ENCODE measurements at regions not wholly inside any gene's neighbourhood (a gene's known extent, or its start where the extent isn't known, plus 50 kb on each side); places are given as distances from the start of the nearest gene placed in this dataset.
A peak's percentile ranks its signal among the peaks of the same experiment; 100 is the strongest.

DNA sequence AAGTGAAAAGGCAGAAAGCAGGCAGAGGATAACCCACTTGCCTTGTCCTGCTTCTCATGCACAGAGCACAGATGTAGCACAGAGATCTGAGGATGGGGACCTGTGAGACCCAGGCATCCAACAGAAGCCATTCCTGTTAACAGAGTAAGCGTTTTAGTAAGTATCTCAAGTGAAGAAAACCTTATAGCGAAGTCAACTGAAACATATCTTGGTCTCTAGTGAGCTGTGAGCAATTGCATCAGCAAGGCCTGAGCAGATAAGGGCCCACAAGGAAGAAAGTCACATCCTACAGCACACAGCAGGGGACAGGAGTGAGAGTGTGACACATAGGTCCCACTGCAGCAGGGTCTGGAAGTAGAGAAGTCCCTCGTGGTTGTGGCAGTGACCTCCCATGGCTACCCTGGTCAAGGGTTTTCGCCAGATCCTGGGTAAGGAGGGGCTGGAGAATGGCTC, 248.7 kb upstream of the TNP1 start:
- Histone ChIP-seq H3K36me3 (ENCODE audit: insufficient read depth, low read length) (no peaks in the 10 kb centered on the region), H3K27ac (ENCODE audit: low read depth, low read length) (no peak overlapping the region), H3K9me3 (ENCODE audit: insufficient read depth, low read depth, low read length) (no peaks in the 10 kb centered on the region), H3K9ac (ENCODE audit: low read depth, low read length) (no peak overlapping the region), H3K27me3 (ENCODE audit: insufficient read depth, low read length) (no peaks in the 10 kb centered on the region), H3K4me3 (ENCODE audit: low read length) (no peak overlapping the region), H3K4me1 (ENCODE audit: insufficient read depth, low read length) (peaks cover 11% of the 10 kb centered on the region)
- 81% methylated on average over 4 of the region's 4 CpGs for WGBS

DNA sequence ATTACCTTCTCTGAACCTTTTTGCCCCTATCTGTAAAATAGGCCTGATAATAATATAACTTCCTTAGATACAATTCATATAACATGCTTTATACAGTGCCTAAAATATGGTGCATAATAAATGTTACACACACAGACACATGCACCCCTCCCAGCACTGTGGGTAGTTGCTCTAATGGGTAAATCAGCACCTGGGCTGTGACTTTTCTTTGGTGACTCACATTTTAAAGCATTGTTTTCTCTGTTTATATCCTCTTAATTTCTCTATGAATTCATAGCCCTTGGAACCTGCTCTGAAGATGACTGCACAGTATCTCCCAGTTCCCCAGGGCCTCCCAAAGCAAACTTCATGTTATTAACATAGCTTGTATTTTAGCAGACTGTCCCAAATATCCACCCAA, 248.2 kb upstream of the TNP1 start:
- H3K36me3 ChIP-seq (ENCODE audit: insufficient read depth, low read length): no peaks in the 10 kb centered on the region
- H3K27ac ChIP-seq (ENCODE audit: low read depth, low read length): no peak overlapping the region
- H3K9ac ChIP-seq (ENCODE audit: low read depth, low read length): no peak overlapping the region
- no peak overlapping the region for H3K4me3 ChIP-seq (ENCODE audit: low read length)
- peaks cover 16% of the 10 kb centered on the region for H3K4me1 ChIP-seq (ENCODE audit: insufficient read depth, low read length)
- H3K9me3 ChIP-seq (ENCODE audit: insufficient read depth, low read depth, low read length): no peaks in the 10 kb centered on the region
- no peaks in the 10 kb centered on the region for H3K27me3 ChIP-seq (ENCODE audit: insufficient read depth, low read length)

GRCh38 chr2:217107480-217107879, 247.6 kb upstream of the TNP1 start:
- no peaks in the 10 kb centered on the region for H3K36me3 ChIP-seq (ENCODE audit: insufficient read depth, low read length)
- H3K27me3 ChIP-seq (ENCODE audit: insufficient read depth, low read length): no peaks in the 10 kb centered on the region
- H3K27ac ChIP-seq (ENCODE audit: low read depth, low read length): no peak overlapping the region
- H3K4me1 ChIP-seq (ENCODE audit: insufficient read depth, low read length): peaks cover 16% of the 10 kb centered on the region
- no peak overlapping the region for H3K4me3 ChIP-seq (ENCODE audit: low read length)
- no peaks in the 10 kb centered on the region for H3K9me3 ChIP-seq (ENCODE audit: insufficient read depth, low read depth, low read length)
- 84% methylated on average over 1 of the region's 1 CpG for WGBS
- no peak overlapping the region for H3K9ac ChIP-seq (ENCODE audit: low read depth, low read length)

- Histone ChIP-seq H3K4me1 (ENCODE audit: insufficient read depth, low read length) (peaks cover 16% of the 10 kb centered on the region), H3K4me3 (ENCODE audit: low read length) (no peak overlapping the region), H3K9me3 (ENCODE audit: insufficient read depth, low read depth, low read length) (no peaks in the 10 kb centered on the region), H3K36me3 (ENCODE audit: insufficient read depth, low read length) (no peaks in the 10 kb centered on the region), H3K9ac (ENCODE audit: low read depth, low read length) (no peak overlapping the region), H3K27me3 (ENCODE audit: insufficient read depth, low read length) (no peaks in the 10 kb centered on the region), H3K27ac (ENCODE audit: low read depth, low read length) (no peak overlapping the region)
- 68% methylated on average over 3 of the region's 3 CpGs for WGBS
Observed at GRCh38 chr2:217106650-217107014, 246.8 kb upstream of the TNP1 start.

DNA sequence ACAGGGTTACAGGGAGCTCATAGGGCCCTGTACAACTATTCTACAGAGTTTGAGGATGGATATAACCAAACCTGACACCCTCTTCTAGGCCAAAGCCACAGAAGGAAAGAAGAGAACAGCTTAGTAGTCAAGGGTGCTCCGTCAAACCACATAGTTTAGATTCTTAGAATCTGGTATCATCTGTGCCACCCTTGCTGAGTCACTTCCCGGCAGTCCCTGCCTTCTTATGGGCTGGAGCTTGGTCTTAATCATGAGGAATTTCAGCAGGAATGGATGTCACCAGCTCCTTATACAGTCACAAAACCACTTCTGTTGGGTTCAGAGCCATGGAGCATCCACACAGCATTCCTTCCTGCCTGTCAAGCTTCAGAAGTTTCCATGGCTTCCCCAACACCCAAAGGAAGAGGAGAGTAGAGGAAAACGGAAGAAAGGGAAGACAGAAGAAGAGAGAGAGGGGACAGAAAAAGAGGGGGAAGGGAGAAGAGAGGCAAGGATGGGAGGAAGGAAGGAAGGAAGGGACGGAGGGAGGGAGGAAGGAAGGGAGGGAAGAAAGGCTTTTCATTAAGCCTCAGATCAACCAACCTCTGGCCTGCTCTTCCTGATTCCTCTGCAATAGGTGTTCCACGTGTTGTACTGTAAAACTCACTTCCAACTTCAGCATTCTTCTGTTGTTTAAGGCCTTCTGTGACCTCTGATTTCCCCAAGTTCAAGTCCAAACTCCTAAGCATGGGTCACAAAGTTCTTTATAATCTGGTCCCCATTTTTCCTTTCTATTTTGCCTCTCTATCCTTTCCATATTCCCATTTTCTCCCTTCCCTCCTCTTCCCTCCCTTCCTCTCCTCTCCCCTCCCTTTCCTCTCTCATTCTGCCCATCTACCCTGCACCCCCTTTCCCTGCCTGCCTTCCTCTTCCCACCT, 246.1 kb upstream of the TNP1 start:
- Histone ChIP-seq H3K27me3 (ENCODE audit: insufficient read depth, low read length) (no peaks in the 10 kb centered on the region), H3K36me3 (ENCODE audit: insufficient read depth, low read length) (no peaks in the 10 kb centered on the region), H3K9ac (ENCODE audit: low read depth, low read length) (no peak overlapping the region), H3K4me1 (ENCODE audit: insufficient read depth, low read length) (peaks cover 16% of the 10 kb centered on the region), H3K4me3 (ENCODE audit: low read length) (no peak overlapping the region), H3K27ac (ENCODE audit: low read depth, low read length) (peak overlapping the region; percentile 17; the same call in 1 of the 2 replicates), H3K9me3 (ENCODE audit: insufficient read depth, low read depth, low read length) (no peaks in the 10 kb centered on the region)
- 78% methylated on average over 5 of the region's 5 CpGs for WGBS

GRCh38 chr2:217103752-217104545, 244.1 kb upstream of the TNP1 start:
- Histone ChIP-seq H3K9ac (ENCODE audit: low read depth, low read length) (no peak overlapping the region), H3K27ac (ENCODE audit: low read depth, low read length) (no peak overlapping the region), H3K27me3 (ENCODE audit: insufficient read depth, low read length) (no peaks in the 10 kb centered on the region), H3K9me3 (ENCODE audit: insufficient read depth, low read depth, low read length) (no peaks in the 10 kb centered on the region), H3K4me3 (ENCODE audit: low read length) (no peak overlapping the region), H3K36me3 (ENCODE audit: insufficient read depth, low read length) (no peaks in the 10 kb centered on the region), H3K4me1 (ENCODE audit: insufficient read depth, low read length) (peaks cover 16% of the 10 kb centered on the region)
- WGBS: 83% methylated on average over 1 of the region's 4 CpGs

- WGBS: 67% methylated on average over 1 of the region's 1 CpG
- no peaks in the 10 kb centered on the region for H3K9me3 ChIP-seq (ENCODE audit: insufficient read depth, low read depth, low read length)
- H3K27ac ChIP-seq (ENCODE audit: low read depth, low read length): no peak overlapping the region
- no peak overlapping the region for H3K9ac ChIP-seq (ENCODE audit: low read depth, low read length)
- no peaks in the 10 kb centered on the region for H3K36me3 ChIP-seq (ENCODE audit: insufficient read depth, low read length)
- H3K4me1 ChIP-seq (ENCODE audit: insufficient read depth, low read length): peaks cover 16% of the 10 kb centered on the region
- no peak overlapping the region for H3K4me3 ChIP-seq (ENCODE audit: low read length)
- H3K27me3 ChIP-seq (ENCODE audit: insufficient read depth, low read length): no peaks in the 10 kb centered on the region
Observed at GRCh38 chr2:217102956-217103355, 243.1 kb upstream of the TNP1 start.

- 93% methylated on average over 6 of the region's 6 CpGs for WGBS
- Histone ChIP-seq H3K9me3 (ENCODE audit: insufficient read depth, low read depth, low read length) (no peaks in the 10 kb centered on the region), H3K4me1 (ENCODE audit: insufficient read depth, low read length) (peaks cover 16% of the 10 kb centered on the region), H3K36me3 (ENCODE audit: insufficient read depth, low read length) (no peaks in the 10 kb centered on the region), H3K4me3 (ENCODE audit: low read length) (no peak overlapping the region), H3K27me3 (ENCODE audit: insufficient read depth, low read length) (no peaks in the 10 kb centered on the region), H3K27ac (ENCODE audit: low read depth, low read length) (no peak overlapping the region), H3K9ac (ENCODE audit: low read depth, low read length) (no peak overlapping the region)
Observed at GRCh38 chr2:217101972-217102371, 242.1 kb upstream of the TNP1 start.

DNA sequence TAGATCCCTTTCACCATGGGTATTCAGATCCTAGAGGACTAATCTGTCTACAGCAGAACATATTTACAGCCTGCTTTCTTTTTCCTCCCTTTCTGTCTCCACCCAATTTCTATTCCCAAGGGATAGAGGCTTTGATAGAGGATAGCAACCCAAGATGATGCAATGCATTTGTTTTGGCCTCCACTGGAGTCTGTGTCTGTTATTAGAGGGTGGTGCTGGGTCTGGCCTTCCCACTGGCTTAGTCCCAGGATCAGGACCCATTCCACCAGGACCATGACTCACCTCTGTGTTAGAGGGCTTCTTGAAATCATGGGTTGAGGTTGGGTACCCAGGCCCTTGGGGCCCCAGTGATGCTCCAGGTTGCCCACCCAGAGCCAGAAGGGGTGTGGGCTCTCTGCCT, 239.7 kb upstream of the TNP1 start:
- Histone ChIP-seq H3K9me3 (ENCODE audit: insufficient read depth, low read depth, low read length) (no peaks in the 10 kb centered on the region; the same call in 1 of the 2 replicates), H3K36me3 (ENCODE audit: insufficient read depth, low read length) (no peaks in the 10 kb centered on the region), H3K9ac (ENCODE audit: low read depth, low read length) (no peak overlapping the region), H3K27ac (ENCODE audit: low read depth, low read length) (no peak overlapping the region), H3K4me3 (ENCODE audit: low read length) (no peak overlapping the region), H3K4me1 (ENCODE audit: insufficient read depth, low read length) (peaks cover 10% of the 10 kb centered on the region), H3K27me3 (ENCODE audit: insufficient read depth, low read length) (no peaks in the 10 kb centered on the region)

- Histone ChIP-seq H3K27me3 (ENCODE audit: insufficient read depth, low read length) (no peaks in the 10 kb centered on the region), H3K9me3 (ENCODE audit: insufficient read depth, low read depth, low read length) (no peaks in the 10 kb centered on the region; the same call in 1 of the 2 replicates), H3K36me3 (ENCODE audit: insufficient read depth, low read length) (no peaks in the 10 kb centered on the region), H3K27ac (ENCODE audit: low read depth, low read length) (no peak overlapping the region), H3K9ac (ENCODE audit: low read depth, low read length) (no peak overlapping the region), H3K4me1 (ENCODE audit: insufficient read depth, low read length) (peaks cover 3% of the 10 kb centered on the region), H3K4me3 (ENCODE audit: low read length) (no peak overlapping the region)
- WGBS: 91% methylated on average over 3 of the region's 5 CpGs
Observed at GRCh38 chr2:217098435-217098834, 238.6 kb upstream of the TNP1 start.

DNA sequence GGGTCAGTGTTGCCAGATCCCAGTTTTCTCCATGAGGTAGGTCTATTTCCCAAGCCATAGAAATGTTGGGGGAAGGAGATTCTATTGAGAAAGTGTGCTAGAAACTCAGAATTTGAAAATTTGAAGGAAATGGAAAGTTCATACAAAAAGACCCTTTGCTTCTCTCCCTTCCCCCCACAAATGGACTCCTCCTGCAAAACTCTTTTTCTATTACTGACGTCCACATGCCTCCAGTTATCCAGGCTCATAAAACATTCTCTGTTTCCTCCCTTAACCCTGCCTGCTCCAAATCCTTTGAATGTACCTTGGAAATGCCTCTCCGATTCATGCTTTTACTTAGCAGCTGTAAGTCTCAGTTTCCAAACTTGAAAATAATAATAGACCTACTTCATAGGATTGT, 237.5 kb upstream of the TNP1 start:
- no peak overlapping the region for H3K27ac ChIP-seq (ENCODE audit: low read depth, low read length)

More for the DNA sequence above, 237.5 kb upstream of the TNP1 start:
- Histone ChIP-seq H3K4me3 (ENCODE audit: low read length) (no peak overlapping the region), H3K4me1 (ENCODE audit: insufficient read depth, low read length) (no peaks in the 10 kb centered on the region), H3K36me3 (ENCODE audit: insufficient read depth, low read length) (no peaks in the 10 kb centered on the region), H3K9ac (ENCODE audit: low read depth, low read length) (no peak overlapping the region), H3K9me3 (ENCODE audit: insufficient read depth, low read depth, low read length) (no peaks in the 10 kb centered on the region; the same call in 1 of the 2 replicates), H3K27me3 (ENCODE audit: insufficient read depth, low read length) (no peaks in the 10 kb centered on the region)
- WGBS: 89% methylated on average over 2 of the region's 2 CpGs
